Endodermal cell (in vitro differentiated cells): ENCODE measurements at regions not wholly inside any gene's neighbourhood (a gene's known extent, or its start where the extent isn't known, plus 50 kb on each side); places are given as distances from the start of the nearest gene placed in this dataset.

Experiments used
- DNase-seq: peaks from one replicate; pipeline ENCODE4 v3.0.0-alpha.2; 2017
- H3K27ac ChIP-seq: 2 replicates; pipeline ENCODE4 v1.5.1; 2013; ENCODE audit warnings: mild to moderate bottlenecking, low read depth, low read length, moderate library complexity
- H3K27me3 ChIP-seq: 2 replicates; pipeline ENCODE4 v1.6.1; 2013; ENCODE audit warnings: mild to moderate bottlenecking, low read length, moderate library complexity; ENCODE audit not compliant: insufficient read depth, control insufficient read depth, poor library complexity, severe bottlenecking
- H3K36me3 ChIP-seq: 2 replicates; pipeline ENCODE4 v1.7.0; 2013; ENCODE audit warnings: mild to moderate bottlenecking, low read length, moderate library complexity; ENCODE audit not compliant: control insufficient read depth, insufficient read depth
- H3K4me1 ChIP-seq: one replicate; pipeline ENCODE4 v1.7.0; 2013; ENCODE audit warnings: low read length; ENCODE audit not compliant: control insufficient read depth, insufficient read depth
- H3K4me3 ChIP-seq: 2 replicates; pipeline ENCODE4 v1.5.1; 2013; ENCODE audit warnings: mild to moderate bottlenecking, low read length, moderate library complexity
- H3K9ac ChIP-seq: 2 replicates; pipeline ENCODE4 v1.6.1; 2013; ENCODE audit warnings: mild to moderate bottlenecking, low read length, moderate library complexity; ENCODE audit not compliant: poor library complexity, severe bottlenecking; ENCODE audit errors: extremely low read depth
- H3K9me3 ChIP-seq: 2 replicates; pipeline ENCODE4 v1.6.1; 2013; ENCODE audit warnings: mild to moderate bottlenecking, low read length, moderate library complexity; ENCODE audit not compliant: control insufficient read depth
- H3K27ac Mint-ChIP-seq: 2 replicates; pipeline ENCODE4 v1.8.0; 2020; ENCODE audit warnings: mixed read lengths
- H3K27me3 Mint-ChIP-seq: 2 replicates; pipeline ENCODE4 v1.8.0; 2021; ENCODE audit warnings: mild to moderate bottlenecking, mixed read lengths; ENCODE audit not compliant: insufficient read depth
- H3K36me3 Mint-ChIP-seq: 2 replicates; pipeline ENCODE4 v1.8.0; 2020; ENCODE audit warnings: low read depth, mixed read lengths
- H3K4me1 Mint-ChIP-seq: 2 replicates; pipeline ENCODE4 v1.8.0; 2020; ENCODE audit warnings: mixed read lengths
- H3K4me3 Mint-ChIP-seq: 2 replicates; pipeline ENCODE4 v1.8.0; 2020; ENCODE audit warnings: mild to moderate bottlenecking, moderate library complexity, mixed read lengths
- H3K9me3 Mint-ChIP-seq: 2 replicates; pipeline ENCODE4 v1.8.0; 2020; ENCODE audit warnings: mild to moderate bottlenecking, mixed read lengths
- WGBS, 2 experiments: methylation state at CpG; one replicate each; pipeline versions ENCODE4 v1.1.5 to v1.1.7; 2013; ENCODE audit warnings: missing lambda C conversion rate in 2 of 2, mixed read lengths in 1 of 2; ENCODE audit not compliant: insufficient coverage in 1 of 2, insufficient read length in 1 of 2; 5-methylcytosine and 5-hydroxymethylcytosine counted together
- TF ChIP-seq, protein P1 (sequence below): fragments of 200-600 bp; sonication (generic); conservative IDR thresholded peaks from 2 replicates; pipeline ENCODE4 v1.5.0; 2021; ENCODE audit warnings: antibody characterized with exemption, mild to moderate bottlenecking

DNA sequence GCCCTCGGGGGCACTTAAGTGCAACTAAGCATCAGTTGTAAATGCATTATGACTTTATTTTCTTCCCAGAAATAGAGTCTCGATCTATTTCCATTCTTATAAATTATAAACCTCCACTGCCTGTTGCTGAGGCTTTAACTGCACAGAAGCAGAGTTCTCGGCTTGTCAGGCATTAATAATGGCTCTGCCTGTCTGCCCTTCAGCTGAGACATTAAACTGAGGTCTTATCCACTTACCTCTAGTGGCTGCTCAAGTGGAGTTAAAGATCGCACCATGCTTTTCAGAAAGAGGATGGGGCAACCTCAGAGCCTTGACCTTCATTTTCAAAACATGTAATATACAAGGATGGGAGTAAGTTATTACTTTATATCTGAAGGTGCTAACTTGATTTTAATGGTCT, 597.6 kb upstream of the PRMT6 start:
- DNase-seq: no peak
- Histone ChIP-seq H3K9me3 (peaks cover 4% of the 10 kb centered on the region), H3K36me3 (no peaks in the 10 kb centered on the region), H3K4me3 (no peak overlapping the region), H3K27ac (no peak overlapping the region), H3K4me1 (no peaks in the 10 kb centered on the region), H3K9ac (no peak overlapping the region), H3K27me3 (no peaks in the 10 kb centered on the region)
- H3K36me3 Mint-ChIP-seq: no peaks in the 10 kb centered on the region
- H3K9me3 Mint-ChIP-seq: no peaks in the 10 kb centered on the region
- no peaks in the 10 kb centered on the region for H3K4me1 Mint-ChIP-seq
- H3K27ac Mint-ChIP-seq: no peak overlapping the region
- TF ChIP-seq, protein P1, sequence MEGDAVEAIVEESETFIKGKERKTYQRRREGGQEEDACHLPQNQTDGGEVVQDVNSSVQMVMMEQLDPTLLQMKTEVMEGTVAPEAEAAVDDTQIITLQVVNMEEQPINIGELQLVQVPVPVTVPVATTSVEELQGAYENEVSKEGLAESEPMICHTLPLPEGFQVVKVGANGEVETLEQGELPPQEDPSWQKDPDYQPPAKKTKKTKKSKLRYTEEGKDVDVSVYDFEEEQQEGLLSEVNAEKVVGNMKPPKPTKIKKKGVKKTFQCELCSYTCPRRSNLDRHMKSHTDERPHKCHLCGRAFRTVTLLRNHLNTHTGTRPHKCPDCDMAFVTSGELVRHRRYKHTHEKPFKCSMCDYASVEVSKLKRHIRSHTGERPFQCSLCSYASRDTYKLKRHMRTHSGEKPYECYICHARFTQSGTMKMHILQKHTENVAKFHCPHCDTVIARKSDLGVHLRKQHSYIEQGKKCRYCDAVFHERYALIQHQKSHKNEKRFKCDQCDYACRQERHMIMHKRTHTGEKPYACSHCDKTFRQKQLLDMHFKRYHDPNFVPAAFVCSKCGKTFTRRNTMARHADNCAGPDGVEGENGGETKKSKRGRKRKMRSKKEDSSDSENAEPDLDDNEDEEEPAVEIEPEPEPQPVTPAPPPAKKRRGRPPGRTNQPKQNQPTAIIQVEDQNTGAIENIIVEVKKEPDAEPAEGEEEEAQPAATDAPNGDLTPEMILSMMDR: no peak
- no peaks in the 10 kb centered on the region for H3K27me3 Mint-ChIP-seq
- 90 to 91% methylated on average over 4 of the region's 4 CpGs for WGBS, 2 experiments
- no peak overlapping the region for H3K4me3 Mint-ChIP-seq

- Histone ChIP-seq H3K9me3 (peaks cover 4% of the 10 kb centered on the region), H3K27ac (no peak overlapping the region), H3K4me3 (no peak overlapping the region), H3K4me1 (no peaks in the 10 kb centered on the region), H3K27me3 (no peaks in the 10 kb centered on the region), H3K9ac (no peak overlapping the region), H3K36me3 (no peaks in the 10 kb centered on the region)
- WGBS, 2 experiments: 95% methylated on average over 2 of the region's 2 CpGs; no CpG with 5 or more reads in 1 of the 2 experiments
- Mint-ChIP-seq H3K36me3 (no peaks in the 10 kb centered on the region), H3K27ac (no peak overlapping the region), H3K4me1 (no peaks in the 10 kb centered on the region), H3K4me3 (no peak overlapping the region), H3K27me3 (no peaks in the 10 kb centered on the region), H3K9me3 (no peaks in the 10 kb centered on the region)
- TF ChIP-seq, protein P1: no peak
- no peak for DNase-seq
Measured at GRCh38 chr1:106459418-106459817, 597.1 kb upstream of the PRMT6 start.

DNA sequence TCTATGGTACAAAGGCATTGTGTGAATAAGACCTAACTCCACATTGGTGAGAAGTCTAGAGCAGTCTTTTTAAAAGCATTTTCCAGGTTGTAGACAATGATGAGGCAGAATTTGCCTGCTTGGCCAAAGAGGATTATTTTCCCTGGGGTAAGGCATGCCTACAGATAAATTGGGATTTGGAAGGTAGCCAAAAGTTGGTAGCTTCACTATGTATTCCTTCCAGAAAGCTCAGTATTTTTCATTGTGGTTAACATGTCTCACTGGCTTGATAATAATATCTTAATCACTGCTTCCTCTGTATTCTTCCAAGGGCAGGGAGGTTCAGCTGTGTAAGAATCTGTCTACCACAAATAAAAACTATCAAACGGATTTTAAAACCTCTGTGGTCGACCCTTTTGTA, 590.8 kb upstream of the PRMT6 start:
- no peaks in the 10 kb centered on the region for H3K4me1 ChIP-seq
- Mint-ChIP-seq H3K36me3 (no peaks in the 10 kb centered on the region), H3K27me3 (no peaks in the 10 kb centered on the region), H3K9me3 (peaks cover 13% of the 10 kb centered on the region), H3K27ac (no peak overlapping the region), H3K4me1 (no peaks in the 10 kb centered on the region), H3K4me3 (no peak overlapping the region)
- WGBS, 2 experiments: 92% methylated on average over 2 of the region's 2 CpGs; no CpG with 5 or more reads in 1 of the 2 experiments
- no peak overlapping the region for H3K4me3 ChIP-seq
- no peaks in the 10 kb centered on the region for H3K27me3 ChIP-seq
- no peaks in the 10 kb centered on the region for H3K36me3 ChIP-seq
- no peak overlapping the region for H3K27ac ChIP-seq
- H3K9ac ChIP-seq: no peak overlapping the region
- peaks cover 11% of the 10 kb centered on the region for H3K9me3 ChIP-seq
- TF ChIP-seq, protein P1: no peak
- no peak for DNase-seq
